NCI-H2196 (cell line): ENCODE measurements at regions not wholly inside any gene's neighbourhood (a gene's known extent, or its start where the extent isn't known, plus 50 kb on each side); places are given as distances from the start of the nearest gene placed in this dataset.

Experiments
- DNase-seq: peaks from one replicate; lab custom pipeline; 2025; ENCODE audit not compliant: unreplicated experiment; lab: John Stamatoyannopoulos, UW

GRCh38 chr1:238152119-238152518, 261.4 kb upstream of the ZP4 start:
- DNase-seq = no peak

DNA sequence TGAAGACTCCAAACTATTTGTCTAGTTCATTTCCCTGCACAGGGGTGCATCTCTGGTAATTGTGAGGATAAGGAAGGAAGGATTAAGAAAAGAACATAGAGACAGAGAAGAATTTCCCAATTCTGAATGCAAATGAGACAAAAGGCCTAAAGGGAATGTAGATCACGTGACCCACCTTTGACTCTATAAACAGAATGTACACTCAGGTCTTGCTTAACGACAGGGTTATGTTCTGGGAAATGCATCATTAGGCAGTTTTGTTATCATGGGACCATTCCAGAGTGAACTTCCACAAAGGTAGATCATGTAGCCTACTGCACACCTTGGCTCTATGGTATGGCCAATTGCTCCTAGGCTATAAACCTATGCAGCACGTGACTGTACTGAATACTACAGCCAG, 252.3 kb upstream of the ZP4 start:
- no peak for DNase-seq

DNA sequence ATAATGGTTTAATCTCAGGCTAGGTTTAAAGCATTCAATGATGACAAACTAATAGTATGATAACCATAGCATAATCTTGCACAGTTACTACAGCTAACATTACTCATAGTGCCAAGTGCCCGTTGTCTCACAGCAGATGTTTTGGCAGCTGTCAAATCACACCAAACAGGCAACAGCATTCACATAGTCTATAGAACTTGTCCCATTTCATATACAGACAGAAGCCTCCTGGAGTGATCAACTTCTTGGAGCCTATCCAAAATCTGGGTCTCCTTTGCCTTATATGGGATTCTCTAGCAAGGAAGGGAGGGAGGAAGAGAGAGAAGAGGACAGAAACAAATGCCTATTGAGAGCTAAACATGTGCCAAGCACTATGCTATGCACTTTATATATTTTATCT, 250.6 kb upstream of the ZP4 start:
- DNase-seq = no peak

GRCh38 chr1:238139713-238140112, 249.0 kb upstream of the ZP4 start:
- DNase-seq = no peak

- DNase-seq = no peak
Observed at GRCh38 chr1:238138059-238138626, 247.4 kb upstream of the ZP4 start.

DNA sequence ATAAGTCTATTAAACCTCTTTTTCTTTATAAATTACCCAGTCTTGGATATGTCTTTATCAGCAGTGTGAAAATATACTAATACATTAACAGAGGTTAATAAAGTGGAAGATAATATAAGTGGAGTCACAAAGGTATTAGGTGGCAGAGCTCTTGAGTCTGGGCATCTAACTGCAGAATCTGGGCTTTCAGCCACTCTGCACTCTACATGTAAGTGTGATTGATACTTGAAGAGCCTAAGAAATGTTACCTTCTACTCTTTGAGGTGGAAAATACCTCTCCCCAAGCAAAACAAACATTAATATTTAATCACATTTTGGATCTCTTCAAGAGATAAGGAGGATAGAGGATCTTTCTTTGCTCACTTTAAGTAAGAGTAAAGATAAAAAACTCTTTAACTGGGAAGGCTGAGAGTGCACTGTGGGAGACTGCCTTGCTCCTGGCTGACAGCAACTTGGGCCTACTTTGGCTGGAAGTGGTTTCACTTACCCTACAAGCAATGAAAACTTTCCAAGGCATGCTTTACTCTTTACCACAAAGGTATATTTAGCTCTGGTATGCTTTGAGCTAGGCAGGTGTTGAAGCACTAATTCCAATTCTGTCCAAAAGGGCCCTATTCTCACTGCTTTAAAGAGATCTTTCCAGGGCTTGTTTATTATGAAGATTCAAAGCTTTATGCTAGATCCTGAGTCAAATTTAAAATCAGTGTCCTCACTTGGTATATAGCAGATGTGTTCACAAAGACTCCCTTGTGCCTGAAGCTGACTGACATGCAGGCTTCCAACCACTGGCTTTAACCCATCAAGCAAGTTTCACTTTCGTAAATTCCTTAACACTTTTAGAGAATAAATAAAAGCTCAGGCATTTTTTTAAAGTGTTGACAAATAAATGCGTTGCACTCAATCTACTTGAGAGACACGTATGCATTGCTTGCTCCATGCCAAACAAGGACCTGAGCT, 245.3 kb upstream of the ZP4 start:
- no peak for DNase-seq

- DNase-seq = no peak
Observed at GRCh38 chr1:238129677-238130076, 239.0 kb upstream of the ZP4 start.

DNA sequence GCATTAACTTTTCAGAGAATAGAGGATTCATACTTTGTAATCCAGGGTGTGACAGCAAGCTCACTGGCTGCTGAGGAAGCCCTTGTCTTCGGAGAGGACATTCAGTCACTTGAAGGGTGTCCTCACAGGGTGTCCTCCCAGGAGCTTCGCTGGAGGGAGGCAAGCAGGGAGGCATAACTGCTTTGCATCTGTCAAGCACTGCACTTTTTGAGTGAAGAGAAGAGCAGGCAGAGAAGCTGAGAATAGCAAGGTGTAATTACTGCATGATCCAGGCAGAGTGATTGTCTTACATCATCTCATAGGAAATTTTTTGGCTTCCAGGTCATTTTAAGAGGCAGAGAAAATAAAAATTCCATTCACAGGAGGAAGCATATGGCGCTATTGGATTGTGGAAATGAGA, 232.5 kb upstream of the ZP4 start:
- no peak for DNase-seq

DNA sequence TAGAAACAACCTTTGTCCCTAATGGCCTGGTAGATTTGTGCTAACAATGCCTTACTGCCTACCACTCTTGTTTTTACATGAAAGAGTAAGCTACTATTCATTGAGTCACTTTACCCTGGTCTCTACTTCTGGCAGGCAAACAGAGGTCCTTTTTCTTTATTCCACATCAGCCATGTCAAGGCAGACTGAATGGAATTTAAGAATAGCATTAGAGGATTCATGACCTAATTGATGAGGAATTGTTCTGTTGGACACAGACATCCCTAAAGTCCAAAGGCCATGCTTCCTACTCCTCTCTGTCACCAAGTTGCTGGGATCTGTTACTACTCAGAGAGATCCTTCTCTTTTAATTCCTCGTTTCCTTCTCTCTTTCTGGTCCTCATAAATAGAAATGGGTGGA, 229.1 kb upstream of the ZP4 start:
- no peak for DNase-seq

DNA sequence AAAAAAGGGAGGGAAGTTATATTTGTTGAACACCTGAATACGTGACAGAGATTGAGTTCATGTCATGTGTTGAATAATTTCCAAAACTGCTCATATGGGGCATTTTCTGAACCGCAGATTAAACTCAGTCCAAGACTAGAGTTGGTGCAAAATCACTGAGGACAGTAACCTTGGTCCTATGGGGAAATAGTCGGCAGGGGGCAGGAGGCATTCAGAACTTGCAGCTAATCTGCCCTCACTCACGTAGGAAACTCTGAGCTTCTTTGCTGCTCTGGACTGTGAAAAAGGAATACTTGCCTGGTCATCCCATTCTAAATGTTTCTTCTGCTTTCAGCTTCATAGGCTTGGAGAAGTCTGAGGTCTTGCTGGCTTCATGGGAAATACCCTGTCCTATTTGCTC, 228.3 kb upstream of the ZP4 start:
- DNase-seq = no peak

GRCh38 chr1:238115852-238116251, 225.1 kb upstream of the ZP4 start:
- no peak for DNase-seq

DNA sequence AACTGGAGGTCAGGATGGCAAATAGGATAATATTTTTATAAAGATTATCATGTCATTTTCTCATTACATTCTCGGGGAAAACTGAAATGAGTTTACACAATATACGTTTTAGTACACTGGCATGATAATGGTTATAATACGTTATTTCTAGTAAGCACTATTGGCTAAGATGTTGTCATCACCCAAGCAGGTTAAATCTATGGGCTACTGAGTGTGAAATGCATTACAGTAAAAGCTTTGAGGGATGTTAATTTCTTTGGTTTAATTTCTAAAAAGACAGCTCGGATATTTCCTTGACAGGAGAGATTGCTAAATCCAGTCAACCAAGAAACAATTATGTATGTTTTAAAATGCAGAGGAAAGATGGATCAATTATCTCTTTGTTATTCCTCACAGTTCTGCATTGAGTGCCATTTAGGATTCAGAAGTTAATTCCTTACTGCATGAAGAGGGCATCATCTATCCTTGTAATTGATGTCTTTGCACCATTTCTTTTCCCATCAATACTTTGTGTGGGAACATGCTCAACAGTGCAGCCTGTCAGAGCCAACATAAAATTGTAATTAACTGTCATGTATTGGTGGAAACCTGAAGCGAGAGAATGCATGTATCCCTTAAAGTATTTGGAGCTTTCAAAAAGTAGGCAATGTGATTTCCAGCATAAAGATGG, 222.4 kb upstream of the ZP4 start:
- no peak for DNase-seq

DNA sequence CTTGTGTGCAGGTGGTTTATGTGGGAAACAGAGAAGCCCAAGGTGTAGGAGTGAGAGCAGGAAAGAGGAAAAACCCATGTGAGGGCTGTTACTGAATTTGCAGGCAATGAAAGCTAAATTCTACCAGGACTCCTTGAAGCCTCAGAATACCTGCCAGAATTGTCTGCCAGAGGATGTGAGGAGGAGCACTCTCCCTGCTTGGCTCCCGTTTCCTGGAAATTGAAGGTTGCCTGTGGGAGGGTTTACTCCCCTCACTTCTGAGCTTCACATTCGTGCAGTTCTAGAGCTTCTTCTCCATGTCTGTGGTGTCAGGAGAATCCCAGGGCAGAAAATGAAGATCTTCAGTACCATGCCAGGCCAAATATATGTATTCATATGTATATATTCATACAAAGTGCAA, 220.8 kb upstream of the ZP4 start:
- DNase-seq = no peak

DNA sequence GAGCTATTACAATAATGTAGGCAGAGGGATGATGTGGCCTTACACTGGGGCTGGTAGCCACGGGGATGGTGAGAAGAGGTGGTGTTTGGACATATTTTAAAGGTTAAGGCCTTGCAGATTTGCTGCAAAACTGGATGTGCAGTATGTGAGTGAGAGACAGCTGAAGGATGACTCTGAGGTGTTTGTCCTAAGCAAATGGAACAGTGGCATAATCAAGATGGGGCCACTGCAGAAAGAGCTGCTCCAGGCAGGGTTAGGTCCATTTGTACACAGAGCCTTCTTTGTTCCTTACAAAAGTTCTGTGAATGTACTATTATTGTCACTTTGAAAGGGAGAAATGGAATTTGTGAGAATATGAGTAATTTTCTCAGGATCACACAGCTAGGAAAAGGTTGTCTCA, 220.4 kb upstream of the ZP4 start:
- no peak for DNase-seq

- no peak for DNase-seq
Observed at GRCh38 chr1:238108417-238108816, 217.7 kb upstream of the ZP4 start.

DNA sequence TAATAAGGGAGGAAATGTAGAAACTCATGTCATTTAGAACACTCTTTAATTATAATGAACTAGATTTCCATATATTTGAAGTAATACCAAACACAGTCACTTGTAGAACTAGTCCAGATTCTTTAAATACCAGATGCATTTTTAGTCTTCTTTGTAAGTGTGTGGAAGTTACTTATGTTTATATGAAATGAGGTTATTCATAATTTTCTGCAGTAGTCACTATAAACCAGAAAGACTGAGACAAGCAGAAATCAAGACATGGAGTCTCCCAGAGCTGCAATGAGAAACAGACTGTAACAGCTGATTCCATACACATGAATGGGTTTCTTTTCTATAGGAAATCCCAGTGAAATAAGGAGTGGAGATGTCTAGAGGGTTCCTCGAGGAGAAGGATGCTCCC, 216.6 kb upstream of the ZP4 start:
- no peak for DNase-seq

DNA sequence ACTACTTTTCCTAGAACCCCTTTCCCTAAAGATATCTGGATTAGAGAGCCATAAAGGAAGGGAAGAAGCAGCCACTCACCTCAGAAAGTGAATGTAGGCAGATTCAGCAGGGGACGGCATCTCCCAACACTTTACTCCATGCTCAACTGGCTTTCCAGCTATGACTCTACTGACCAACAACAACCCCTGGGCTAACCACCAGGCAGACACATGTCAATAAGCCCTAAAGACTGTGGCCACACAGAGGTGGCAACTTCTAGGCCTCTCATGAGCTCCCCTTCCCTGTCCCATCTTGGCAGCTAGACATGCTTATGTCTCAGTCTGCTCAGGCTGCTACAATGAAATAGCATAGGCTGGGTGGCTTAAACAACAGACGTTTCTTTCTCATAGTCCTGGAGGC, 214.0 kb upstream of the ZP4 start:
- no peak for DNase-seq

DNA sequence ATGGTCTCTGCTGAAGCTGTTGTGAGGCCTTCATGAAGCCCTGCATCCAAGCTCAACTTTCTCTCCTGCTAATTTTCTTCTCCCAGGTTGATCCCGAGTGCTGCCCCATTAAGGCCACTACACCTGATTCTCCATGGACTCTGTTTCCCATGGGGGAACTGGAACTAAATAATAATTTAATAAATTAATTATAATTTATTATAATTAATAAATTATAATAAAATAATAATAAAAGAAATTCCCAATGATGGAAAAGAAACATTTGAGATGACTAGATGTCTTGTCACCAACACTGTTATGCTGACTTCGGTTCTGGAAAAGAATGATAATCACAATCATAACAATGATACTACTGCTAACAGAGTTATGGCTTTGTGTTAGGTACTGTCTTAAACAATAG, 211.2 kb upstream of the ZP4 start:
- no peak for DNase-seq

DNA sequence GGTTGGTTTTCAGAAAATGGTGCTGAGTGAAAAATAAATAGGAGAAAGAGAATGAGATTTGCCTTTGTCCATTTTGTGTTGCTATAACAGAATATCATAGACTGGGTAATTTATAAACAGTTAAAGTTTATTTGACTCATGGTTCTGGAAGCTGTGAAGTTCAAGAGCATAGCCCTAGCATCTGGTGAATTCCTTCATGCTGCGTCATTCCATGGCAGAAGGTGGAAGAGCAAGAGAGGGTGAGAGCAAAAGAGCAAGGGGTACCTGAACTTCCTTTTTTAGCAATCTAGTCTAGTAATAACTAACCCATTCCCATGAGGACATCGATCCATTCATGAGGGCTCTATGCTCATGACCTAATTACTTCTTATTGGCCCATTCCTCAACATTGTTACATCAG, 209.1 kb upstream of the ZP4 start:
- no peak for DNase-seq

DNA sequence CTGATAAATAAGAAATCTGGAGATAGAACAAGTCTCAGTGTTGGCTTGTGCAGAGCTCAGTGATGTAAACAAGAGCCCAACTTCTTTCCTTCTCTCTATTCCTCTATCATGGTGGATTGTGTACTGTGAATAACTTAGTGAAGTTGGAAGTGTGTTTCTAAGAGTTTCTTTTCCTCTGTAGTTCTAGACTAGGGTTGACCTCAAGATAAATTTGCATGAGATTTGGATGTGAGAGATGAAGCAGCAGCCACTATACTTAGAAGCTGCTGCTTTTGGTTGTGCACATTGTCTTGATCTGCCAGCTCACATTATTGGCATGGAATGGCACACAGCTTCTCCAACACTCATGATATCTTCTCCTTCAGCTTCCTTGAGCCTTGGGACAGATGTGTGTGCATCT, 198.9 kb upstream of the ZP4 start:
- DNase-seq = no peak

DNA sequence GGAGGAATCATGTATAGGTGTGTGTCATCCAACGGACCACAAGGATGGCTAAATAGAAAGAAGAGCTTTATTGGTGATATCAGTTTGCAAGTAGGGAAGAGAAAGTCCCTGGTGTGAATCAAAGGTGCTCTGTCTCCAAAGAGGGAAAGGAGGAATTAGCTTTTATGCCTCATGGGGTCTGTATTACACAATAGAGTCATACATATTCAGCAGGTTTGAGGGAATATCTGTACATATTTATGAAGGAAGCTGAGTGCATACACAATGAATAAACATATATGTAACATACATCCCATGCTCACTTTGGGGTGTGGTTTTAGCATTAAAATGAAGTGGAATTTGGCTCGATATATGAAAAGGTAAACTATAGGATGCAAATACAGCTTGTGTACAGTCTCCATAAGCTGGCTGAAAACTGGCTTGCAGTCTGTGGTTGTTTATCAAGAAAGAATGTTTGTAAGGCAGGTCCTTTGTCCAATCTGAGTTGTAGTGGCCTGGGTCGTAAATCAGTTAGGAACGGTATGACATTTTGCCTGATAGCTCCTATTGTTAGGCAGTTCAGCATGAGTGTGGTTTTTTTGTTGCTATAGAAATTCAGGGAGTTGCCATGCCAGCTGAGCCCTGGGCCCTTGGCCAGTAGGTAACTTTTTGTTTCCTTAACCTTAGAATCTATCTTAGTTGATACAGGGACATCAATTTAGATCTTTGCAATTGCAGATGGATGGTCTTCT, 198.0 kb upstream of the ZP4 start:
- DNase-seq = no peak

DNA sequence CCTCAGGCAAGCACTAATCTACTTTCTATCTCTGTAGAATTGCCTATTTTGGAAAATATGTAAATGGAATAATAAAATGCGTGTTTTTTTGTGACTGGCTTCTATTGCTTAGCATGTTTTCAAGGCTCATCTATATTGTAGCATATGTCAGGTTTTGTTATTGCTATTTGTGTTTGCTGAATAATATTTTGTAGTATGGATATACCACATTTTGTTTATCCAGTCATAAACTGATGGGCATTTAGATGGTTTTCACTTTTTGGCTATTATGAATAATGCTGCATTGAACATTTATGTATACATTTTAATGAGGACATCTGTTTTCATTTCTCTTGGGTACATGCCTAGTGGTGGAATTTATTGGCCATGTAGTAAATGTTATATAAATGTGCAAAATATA, 183.3 kb upstream of the ZP4 start:
- no peak for DNase-seq
